Breast epithelium (tissue), 3 donors: ENCODE measurements at regions not wholly inside any gene's neighbourhood (a gene's known extent, or its start where the extent isn't known, plus 50 kb on each side); places are given as distances from the start of the nearest gene placed in this dataset.

Experiments used
- POLR2A ChIP-seq: fragments of 450-650 bp; IDR thresholded peaks from one replicate; pipeline ENCODE4 v1.6.1; 2016; ENCODE audit warnings: antibody characterized with exemption, mild to moderate bottlenecking, moderate library complexity
- TF ChIP-seq, protein P1 (sequence below), 3 donors: fragments of 450-650 bp; IDR thresholded peaks; one replicate each; pipeline ENCODE4 v1.5.1; 2016 to 2017; ENCODE audit warnings: antibody characterized with exemption in 3 of 3, mild to moderate bottlenecking in 3 of 3, moderate library complexity in 3 of 3

DNA sequence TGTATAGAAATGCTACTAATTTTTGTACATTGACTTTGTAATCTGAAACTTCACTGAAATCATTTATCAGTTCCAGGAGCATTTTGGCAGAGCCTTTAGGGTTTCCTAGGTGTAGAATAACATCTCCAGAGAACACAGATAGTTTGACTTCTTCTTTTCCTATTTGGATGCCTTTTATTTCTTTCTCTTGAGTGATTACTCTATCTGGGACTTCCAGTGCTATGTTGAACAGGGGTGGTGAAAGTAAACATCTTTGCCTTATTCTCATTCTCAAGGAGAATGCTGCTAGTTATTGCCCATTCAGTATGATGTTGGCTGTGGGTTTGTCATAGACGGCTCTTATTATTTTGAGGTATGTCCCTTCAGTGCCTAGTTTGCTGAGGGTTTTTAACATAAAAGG, 697.9 kb upstream of the ROBO1 start:
- TF ChIP-seq, protein P1, sequence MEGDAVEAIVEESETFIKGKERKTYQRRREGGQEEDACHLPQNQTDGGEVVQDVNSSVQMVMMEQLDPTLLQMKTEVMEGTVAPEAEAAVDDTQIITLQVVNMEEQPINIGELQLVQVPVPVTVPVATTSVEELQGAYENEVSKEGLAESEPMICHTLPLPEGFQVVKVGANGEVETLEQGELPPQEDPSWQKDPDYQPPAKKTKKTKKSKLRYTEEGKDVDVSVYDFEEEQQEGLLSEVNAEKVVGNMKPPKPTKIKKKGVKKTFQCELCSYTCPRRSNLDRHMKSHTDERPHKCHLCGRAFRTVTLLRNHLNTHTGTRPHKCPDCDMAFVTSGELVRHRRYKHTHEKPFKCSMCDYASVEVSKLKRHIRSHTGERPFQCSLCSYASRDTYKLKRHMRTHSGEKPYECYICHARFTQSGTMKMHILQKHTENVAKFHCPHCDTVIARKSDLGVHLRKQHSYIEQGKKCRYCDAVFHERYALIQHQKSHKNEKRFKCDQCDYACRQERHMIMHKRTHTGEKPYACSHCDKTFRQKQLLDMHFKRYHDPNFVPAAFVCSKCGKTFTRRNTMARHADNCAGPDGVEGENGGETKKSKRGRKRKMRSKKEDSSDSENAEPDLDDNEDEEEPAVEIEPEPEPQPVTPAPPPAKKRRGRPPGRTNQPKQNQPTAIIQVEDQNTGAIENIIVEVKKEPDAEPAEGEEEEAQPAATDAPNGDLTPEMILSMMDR (IDR thresholded peaks at IDR 0.05) = no peak
- no peak for TF ChIP-seq POLR2A
